Ovary (tissue), 7 donors: ENCODE measurements at regions not wholly inside any gene's neighbourhood (a gene's known extent, or its start where the extent isn't known, plus 50 kb on each side); places are given as distances from the start of the nearest gene placed in this dataset.

Experiments
- DNase-seq, 5 donors: peaks; one replicate each; pipeline ENCODE4 v3.0.0-alpha.2; 2019 to 2020
- H3K27ac ChIP-seq, 2 donors: fragments of 200-600 bp; one replicate each; pipeline versions ENCODE4 v1.5.1 to v1.8.0; 2019 to 2022
- H3K27me3 ChIP-seq: fragments of 200-600 bp; one replicate; pipeline ENCODE4 v1.8.0; 2022
- H3K36me3 ChIP-seq: fragments of 200-600 bp; sonication (generic); one replicate; pipeline ENCODE4 v1.5.1; 2019
- H3K4me1 ChIP-seq: one replicate; pipeline ENCODE4 v1.8.1; 2013; ENCODE audit warnings: mild to moderate bottlenecking, moderate library complexity; ENCODE audit not compliant: insufficient read depth
- H3K4me3 ChIP-seq: fragments of 200-600 bp; sonication (generic); one replicate; pipeline ENCODE4 v1.5.1; 2017
- H3K9me3 ChIP-seq, 2 donors: fragments of 200-600 bp in 1 of 2; sonication (generic) in 1 of 2; one replicate each; pipeline versions ENCODE4 v1.5.1 to v1.8.1; 2013 to 2019; ENCODE audit warnings: mild to moderate bottlenecking in 1 of 2, moderate library complexity in 1 of 2
- EP300 ChIP-seq: sonication (generic); formaldehyde crosslinking; IDR thresholded peaks from one replicate; pipeline ENCODE4 v1.6.1; 2017; ENCODE audit warnings: antibody characterized with exemption
- POLR2A ChIP-seq: fragments of 450-650 bp; IDR thresholded peaks from one replicate; pipeline ENCODE4 v1.6.1; 2017; ENCODE audit warnings: antibody characterized with exemption, mild to moderate bottlenecking, moderate library complexity
- WGBS, 3 donors: extraction: QIAGEN DNeasy Blood & Tissue Kit in 1 of 3; methylation state at CpG; one replicate each; pipeline versions ENCODE4 v1.1.5 to v1.1.7; 2013 to 2017; 5-methylcytosine and 5-hydroxymethylcytosine counted together
- intact Hi-C, 4 donors: fragments of 100-400 bp; cut with DNase I; formaldehyde crosslinking; loops; one replicate each; pipeline versions ENCODE4 v1.11.0 to v1.15.1; 2022 to 2023
- TF ChIP-seq, protein P1 (sequence below), 3 donors: fragments of 450-650 bp in 2 of 3; fragments of 200-600 bp in 1 of 3; IDR thresholded peaks; one replicate each; pipeline versions ENCODE4 v1.5.1 to v1.8.0; 2016 to 2022; ENCODE audit warnings: antibody characterized with exemption in 3 of 3, mild to moderate bottlenecking in 1 of 3
- donor health status: DM: no; HTN: no; CAD: no; lungs with moderate emphysema.
- donor health status: DM: no; HTN: no; CAD: no.
- donor health status: Bipolar disorder and iron deficiency.
- donor health status: DM: no; HTN: no; CAD: no.
- donor health status: DM: yes; HTN: yes; CAD: no.

DNA sequence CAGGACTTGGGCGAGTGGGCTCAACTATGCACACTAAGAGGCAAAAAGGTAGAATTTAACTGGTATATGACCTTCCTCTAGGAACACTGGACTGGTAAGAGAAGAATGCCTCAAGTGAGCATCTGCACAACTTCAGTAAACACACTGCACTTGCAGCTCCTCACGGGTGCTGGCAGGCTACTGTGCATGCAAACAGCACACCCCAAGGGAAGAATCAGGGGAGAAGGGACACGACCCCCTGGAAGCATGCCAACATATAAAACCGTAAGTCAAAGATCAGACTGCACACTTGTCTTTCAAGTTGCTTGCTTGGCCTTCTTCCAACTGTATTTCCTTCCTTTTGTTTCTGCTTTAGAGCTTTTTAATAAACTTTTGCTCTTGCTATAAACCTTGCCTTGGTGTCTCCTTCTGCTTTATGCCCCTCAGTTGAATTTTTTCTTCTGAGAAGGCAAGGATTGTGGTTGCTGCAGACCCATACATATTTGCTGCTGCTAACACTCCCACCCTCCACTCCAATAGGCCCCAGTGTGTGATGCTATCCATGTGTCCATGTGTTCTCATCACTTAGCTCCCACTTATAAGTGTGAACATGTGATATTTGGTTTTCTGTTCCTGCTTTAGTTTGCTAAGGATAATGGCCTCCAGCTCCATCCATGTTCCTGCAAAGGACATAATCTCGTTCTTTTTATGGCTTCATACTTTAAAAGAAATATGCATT lies 263.7 kb upstream of the SPOPL start:
- TF ChIP-seq POLR2A = no peak
- TF ChIP-seq, protein P1, sequence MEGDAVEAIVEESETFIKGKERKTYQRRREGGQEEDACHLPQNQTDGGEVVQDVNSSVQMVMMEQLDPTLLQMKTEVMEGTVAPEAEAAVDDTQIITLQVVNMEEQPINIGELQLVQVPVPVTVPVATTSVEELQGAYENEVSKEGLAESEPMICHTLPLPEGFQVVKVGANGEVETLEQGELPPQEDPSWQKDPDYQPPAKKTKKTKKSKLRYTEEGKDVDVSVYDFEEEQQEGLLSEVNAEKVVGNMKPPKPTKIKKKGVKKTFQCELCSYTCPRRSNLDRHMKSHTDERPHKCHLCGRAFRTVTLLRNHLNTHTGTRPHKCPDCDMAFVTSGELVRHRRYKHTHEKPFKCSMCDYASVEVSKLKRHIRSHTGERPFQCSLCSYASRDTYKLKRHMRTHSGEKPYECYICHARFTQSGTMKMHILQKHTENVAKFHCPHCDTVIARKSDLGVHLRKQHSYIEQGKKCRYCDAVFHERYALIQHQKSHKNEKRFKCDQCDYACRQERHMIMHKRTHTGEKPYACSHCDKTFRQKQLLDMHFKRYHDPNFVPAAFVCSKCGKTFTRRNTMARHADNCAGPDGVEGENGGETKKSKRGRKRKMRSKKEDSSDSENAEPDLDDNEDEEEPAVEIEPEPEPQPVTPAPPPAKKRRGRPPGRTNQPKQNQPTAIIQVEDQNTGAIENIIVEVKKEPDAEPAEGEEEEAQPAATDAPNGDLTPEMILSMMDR (IDR thresholded peaks at IDR 0.05) = no peak
- TF ChIP-seq EP300 = no peak
- H3K27ac ChIP-seq = no peak overlapping the region
- peaks cover 6% of the 10 kb centered on the region for H3K4me1 ChIP-seq
- no peak for DNase-seq
- no peaks in the 10 kb centered on the region for H3K9me3 ChIP-seq
- H3K36me3 ChIP-seq = no peaks in the 10 kb centered on the region
- no peak overlapping the region for H3K4me3 ChIP-seq
- WGBS, 3 donors = 40 to 42% (median 42%) methylated on average over 5 of the region's 5 CpGs
- intact Hi-C loops = no loop called here
- no peaks in the 10 kb centered on the region for H3K27me3 ChIP-seq

DNA sequence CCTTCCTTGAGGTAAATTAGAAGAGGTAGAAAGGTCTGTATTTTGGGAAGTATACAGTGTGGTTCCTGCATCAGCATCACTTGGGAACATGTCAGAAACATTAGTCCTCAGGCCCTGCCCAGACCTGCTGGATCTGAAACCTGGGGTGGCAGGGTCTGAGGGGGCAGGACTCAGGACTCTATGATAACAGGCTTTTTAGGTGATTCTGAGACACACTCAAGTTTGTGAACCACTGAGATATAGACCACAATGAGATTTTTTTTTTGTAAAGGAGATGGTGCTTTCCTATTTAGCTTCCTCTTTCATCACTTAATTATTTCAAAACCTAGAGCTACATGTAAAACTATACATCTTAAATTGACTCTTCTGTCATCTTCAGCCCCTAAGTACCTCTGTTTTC lies 262.7 kb upstream of the SPOPL start:
- TF ChIP-seq POLR2A (no peak), EP300 (no peak)
- TF ChIP-seq, protein P1 (IDR thresholded peaks at IDR 0.05) = no peak
- Histone ChIP-seq H3K4me1 (peaks cover 6% of the 10 kb centered on the region), H3K4me3 (no peak overlapping the region), H3K9me3 (no peaks in the 10 kb centered on the region), H3K27ac (no peak overlapping the region), H3K27me3 (no peaks in the 10 kb centered on the region), H3K36me3 (no peaks in the 10 kb centered on the region)
- intact Hi-C loops = no loop called here
- no peak for DNase-seq

DNA sequence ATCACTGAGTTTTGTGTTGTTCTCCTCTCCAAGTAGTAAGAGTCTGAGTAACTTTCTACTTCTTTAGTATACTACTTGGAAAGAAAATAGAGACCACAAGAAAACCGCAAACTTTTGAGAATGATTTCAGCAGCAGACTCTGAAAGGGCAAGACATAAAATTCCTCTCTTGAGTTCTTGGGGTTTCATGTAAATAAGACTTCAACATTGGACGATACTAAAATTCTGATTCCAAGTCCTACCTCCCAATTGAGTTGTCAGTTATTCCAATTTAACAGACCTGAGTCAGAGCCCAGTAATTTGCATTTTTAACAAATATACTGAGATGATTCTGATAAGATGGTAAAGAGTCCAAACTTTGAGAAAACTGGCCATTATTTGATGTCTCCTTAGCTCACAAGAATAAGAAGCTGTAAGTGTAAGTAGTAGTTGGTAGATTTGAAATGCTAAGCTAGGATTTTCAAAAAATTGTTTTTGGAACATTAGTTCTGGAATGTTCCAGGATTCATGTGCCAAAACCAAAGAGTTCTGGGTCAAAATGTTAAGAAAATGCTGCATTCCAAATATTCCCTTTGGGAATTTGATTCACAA lies 261.6 kb upstream of the SPOPL start:
- Histone ChIP-seq H3K9me3 (no peaks in the 10 kb centered on the region), H3K36me3 (no peaks in the 10 kb centered on the region), H3K4me1 (peaks cover 8% of the 10 kb centered on the region), H3K27ac (peak overlapping the region in 1 of 2 donors; percentile 60), H3K27me3 (no peaks in the 10 kb centered on the region), H3K4me3 (no peak overlapping the region)
- TF ChIP-seq, protein P1 (IDR thresholded peaks at IDR 0.05) = no peak
- no peak for TF ChIP-seq POLR2A
- no peak for TF ChIP-seq EP300
- no peak for DNase-seq
- intact Hi-C loops = no loop called here
- WGBS, 3 donors = 2 to 10% (median 4%) methylated on average over 2 of the region's 2 CpGs

DNA sequence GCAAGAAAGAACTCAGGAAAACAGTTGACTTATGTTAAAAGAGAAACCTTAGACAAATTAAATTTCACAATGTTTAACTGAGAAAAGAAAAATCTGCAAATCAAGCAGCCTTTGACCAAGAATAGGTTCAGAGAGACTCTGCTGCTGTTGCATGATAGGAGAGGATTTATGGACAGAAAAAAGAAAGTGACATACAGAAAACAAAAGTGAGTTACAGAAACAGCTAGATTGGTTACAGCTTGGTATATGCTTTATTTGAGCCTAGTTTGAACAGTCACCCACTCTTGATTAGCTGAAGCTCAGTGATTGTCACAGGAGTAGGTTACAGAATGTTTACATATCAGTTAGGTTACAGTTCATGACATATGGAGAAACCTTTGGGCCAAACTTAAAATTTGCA lies 258.2 kb upstream of the SPOPL start:
- no peaks in the 10 kb centered on the region for H3K9me3 ChIP-seq
- no peak overlapping the region for H3K27ac ChIP-seq
- H3K27me3 ChIP-seq = no peaks in the 10 kb centered on the region
- DNase-seq = no peak
- no peak overlapping the region for H3K4me3 ChIP-seq
- intact Hi-C loops = no loop called here
- TF ChIP-seq POLR2A (no peak), EP300 (no peak)
- TF ChIP-seq, protein P1 (IDR thresholded peaks at IDR 0.05) = no peak
- no peaks in the 10 kb centered on the region for H3K36me3 ChIP-seq
- peaks cover 6% of the 10 kb centered on the region for H3K4me1 ChIP-seq
